NCI-H748 treated with DMSO at 0.1 percent for 48 hours (cell line): ENCODE measurements at regions not wholly inside any gene's neighbourhood (a gene's known extent, or its start where the extent isn't known, plus 50 kb on each side); places are given as distances from the start of the nearest gene placed in this dataset.

Experiments used
- DNase-seq: peaks from one replicate; lab custom pipeline; 2025; lab: John Stamatoyannopoulos, UW

DNA sequence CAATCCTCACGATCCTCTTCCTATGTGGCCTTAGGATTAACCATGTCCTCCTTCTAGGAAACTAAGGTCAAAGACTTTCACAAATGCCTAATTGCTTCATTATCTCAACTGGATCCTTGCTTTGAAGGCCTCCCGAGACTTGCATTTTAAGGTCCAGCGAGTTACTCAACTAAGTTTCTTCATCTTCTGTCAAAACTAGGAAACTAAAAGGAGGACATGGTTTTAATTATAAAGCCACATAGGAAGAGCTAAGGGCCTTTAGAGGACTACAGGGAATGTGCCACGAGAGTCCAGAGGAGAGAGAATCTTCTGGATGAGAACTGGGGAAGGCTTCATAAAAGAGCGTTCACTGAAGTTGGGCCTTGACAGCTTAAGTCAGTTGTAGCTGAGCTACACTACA is 87.8 kb upstream of the LPP start:
- DNase-seq, result no peak

- DNase-seq, result no peak
Measured at GRCh38 chr3:188067932-188068331, 86.0 kb upstream of the LPP start.

DNA sequence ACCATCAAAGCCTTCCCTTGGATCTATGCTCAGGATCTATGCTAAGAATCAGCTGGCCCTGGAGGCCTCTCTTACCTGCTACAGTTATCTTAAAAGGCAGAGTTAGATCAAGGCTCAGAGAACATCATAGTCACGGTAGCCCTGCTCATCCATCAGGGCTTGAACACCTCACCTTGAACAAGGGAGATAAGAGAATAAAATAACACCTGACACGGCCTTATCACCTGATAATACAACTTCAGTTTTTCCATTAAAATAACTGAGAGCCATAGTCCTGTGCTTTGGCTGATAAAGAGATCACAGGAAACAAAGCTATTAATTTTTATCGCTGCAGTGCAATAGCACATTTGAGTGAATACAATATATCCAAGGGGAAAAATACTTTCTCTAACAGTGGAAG is 85.6 kb upstream of the LPP start:
- no peak for DNase-seq

DNA sequence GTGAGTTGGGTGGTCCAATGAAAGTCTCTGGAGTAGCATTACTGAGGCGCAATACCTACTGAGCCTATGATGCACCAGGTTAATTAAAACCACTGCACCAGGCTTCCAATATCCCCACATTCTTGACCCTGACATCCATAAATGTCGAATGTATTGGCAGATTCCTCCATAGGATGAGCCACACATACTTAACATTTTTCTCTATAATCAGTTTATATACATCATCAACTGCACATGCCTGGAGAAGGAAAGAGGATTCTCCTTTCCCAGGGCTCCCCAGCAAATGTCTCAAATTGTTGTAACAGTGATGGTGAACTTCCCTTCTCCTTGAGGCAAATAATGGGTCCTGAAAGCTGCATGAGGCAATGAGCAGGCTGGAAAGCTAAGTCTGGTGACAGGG is 82.3 kb upstream of the LPP start:
- DNase-seq, result no peak

- DNase-seq, result no peak
Measured at GRCh38 chr3:188076176-188076575, 77.8 kb upstream of the LPP start.

DNA sequence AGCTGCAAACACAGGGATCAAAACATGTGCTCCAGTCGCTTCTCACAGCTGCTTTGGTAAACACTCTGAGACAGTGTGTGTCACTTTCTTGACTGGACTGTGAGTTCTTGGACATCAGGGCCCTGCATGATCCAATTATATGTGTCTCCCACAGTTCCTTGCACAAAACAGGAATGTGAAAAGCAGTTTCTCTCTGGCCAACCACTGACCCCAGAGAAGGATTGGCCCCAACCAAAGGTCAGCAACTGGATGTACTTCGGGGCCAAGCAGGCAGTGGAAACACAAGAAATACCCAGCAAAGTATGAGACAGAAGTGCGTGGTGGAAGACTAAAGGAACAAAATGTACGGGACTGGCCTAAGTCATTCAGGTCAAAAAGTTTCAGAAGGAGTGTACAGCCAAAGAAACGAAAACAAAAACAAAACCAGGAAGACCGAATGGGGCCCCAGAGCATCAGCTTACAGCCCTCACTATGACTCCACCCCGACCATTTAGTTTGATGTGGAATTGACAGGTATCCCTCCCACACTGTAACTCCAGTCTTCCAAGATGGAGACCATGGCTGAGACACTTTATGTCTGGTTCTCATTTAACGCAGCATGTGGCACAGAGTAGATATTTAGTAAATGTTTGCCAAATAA is 76.7 kb upstream of the LPP start:
- no peak for DNase-seq

GRCh38 chr3:188080091-188080490 is 73.9 kb upstream of the LPP start:
- no peak for DNase-seq

DNA sequence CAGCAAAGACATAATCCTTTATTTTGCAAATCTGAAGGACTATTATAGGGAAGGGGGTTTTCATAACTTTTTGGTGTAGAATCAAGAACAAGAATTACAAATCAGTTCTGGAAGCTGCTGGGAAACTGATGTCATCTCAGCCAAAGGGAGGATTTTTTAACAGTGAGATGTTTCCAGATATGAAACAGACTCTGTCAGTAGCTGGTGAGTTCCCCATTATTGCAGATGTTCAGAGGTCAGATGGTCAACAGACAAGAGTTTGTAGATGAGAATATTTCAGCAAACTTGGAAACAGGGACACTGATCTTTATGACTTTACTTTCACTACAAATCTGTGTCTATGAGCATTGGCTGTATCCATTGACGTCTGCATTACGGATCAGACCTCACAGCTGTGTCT is 71.9 kb upstream of the LPP start:
- no peak for DNase-seq

- DNase-seq, result no peak
Measured at GRCh38 chr3:188082450-188082849, 71.5 kb upstream of the LPP start.

DNA sequence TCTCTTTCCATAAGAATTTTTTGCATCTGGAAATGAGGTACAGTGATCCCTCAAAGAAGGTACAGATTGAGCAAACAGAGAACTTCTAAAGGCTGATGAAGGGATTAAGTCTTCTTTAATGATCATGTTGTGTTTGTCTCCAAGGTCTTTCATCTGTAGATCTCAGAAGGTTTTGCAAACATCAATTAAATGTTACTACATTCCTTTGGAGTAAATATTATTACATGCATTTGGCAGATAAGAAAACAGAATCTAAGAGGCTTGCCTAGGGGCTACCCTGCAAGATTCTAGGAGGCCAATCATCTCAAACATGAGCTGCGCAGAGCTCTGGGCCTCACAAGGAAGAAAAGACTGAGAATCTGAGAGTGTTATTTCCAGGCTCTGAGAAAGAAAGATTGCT is 70.9 kb upstream of the LPP start:
- DNase-seq, result no peak

DNA sequence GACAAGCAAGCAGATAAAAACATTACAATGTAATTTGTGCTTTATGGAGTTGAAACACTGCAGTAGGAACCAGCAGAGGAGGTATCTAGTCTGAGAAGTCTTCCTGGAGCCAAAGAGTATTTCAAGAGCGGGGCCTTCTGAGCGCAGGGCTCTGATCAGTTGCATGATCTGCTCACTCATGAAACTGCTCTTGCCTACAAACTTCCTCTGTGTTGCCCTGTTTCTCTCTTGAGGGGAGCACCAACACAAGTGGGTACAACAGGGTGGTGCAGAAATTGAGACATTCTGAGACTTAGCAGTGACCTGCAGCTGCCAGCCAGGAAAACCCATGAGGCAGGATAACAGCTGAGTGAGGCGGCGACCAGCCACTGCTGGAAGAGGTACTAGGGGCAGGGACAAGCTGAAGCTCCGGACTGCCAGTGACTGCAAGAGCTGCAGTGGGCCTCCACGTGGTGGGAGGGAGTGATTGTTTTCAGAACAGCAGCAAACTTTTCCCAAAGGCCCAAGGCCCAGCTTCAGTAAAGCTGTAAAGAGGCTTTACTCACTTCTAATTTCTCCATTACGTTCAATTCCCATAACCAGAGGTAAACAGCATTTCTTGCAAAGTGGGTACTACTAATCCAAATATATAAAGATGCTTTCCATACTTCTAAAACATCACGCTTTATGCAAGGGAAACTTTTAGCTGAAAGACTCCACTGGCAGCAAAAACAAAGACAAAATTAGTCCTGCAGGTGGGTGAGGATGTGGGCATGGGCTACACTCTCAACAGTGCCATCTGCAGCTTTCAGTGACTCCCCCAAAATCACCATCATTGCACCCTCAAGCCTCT is 69.0 kb upstream of the LPP start:
- DNase-seq, result no peak

DNA sequence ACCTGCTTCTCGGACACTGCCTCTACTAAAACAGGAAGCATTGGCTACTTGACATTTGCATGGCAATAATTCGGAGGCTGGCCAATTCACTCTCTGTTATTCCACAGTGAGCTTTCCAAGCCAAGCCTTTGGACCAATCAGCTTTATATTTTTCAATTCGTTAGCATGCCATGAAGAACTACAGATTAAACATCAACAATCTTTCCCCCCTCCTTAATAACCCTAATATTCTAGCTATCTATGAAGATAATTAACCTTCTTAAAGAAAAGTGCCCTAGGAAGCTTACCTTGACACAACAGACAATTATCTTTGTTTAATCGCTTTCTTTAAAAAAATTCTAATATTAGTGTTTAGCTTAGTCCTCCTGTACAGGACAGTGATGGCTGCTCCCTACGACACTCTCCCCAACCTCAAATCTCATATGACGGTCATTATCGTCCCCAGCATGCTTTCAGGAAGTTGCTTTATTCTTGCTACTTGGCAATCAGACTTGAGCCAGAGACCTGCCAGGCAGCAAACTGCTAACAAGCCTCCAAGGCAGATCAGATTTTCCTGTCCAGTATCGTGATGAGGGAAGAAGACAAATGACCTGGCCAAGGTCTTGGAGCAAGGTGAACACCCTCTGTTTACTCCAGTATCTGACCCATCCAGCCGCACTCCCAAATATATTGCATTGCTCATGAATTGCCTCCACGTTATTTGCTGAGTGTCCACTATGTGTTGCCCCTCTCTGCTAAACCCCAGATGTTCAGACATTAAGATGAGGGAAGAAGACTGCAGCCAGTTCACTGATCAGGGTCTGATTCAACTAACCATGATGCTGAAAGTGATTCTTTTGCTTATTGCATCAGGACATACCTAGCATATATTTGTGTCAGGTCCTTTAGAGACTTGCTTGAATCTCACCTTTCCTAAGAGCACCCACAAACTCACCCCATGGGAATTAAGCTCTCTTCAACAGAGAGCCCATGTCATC is 68.1 kb upstream of the LPP start:
- DNase-seq, result no peak

DNA sequence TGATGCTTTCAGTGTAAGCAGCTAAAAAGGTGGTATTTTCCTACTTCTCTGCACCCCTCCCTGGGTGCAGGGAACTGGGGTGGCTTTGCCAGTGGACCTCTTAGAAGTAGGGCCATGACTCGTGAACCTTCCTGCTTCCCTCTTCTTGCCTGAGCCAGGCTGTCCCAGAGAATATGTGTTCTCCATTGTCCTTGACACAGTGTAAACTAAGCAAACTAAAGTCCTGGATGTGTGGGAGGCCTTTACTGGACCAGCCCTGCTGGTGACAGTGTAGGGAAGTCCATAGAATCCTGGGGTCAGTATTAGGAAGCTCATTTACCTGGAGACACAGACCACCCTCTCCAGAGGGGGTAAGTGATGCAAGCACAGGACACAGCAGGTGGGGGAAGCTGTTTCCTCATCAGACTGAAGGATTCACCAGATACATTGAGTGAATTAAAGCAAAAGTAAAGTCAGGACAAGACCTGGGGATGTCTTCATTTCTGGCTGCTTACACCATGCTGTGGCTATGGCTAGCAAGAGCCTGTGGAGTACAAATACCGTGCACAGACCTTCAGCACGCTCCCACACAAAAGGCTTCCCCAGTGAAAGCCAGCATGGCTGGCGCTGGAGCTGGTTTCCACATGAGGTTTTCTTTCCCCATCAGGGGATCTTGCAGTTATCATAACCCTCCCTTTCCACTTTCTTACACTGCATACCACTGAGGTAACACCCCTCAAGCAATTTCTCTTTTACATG is 64.8 kb upstream of the LPP start:
- DNase-seq, result no peak

DNA sequence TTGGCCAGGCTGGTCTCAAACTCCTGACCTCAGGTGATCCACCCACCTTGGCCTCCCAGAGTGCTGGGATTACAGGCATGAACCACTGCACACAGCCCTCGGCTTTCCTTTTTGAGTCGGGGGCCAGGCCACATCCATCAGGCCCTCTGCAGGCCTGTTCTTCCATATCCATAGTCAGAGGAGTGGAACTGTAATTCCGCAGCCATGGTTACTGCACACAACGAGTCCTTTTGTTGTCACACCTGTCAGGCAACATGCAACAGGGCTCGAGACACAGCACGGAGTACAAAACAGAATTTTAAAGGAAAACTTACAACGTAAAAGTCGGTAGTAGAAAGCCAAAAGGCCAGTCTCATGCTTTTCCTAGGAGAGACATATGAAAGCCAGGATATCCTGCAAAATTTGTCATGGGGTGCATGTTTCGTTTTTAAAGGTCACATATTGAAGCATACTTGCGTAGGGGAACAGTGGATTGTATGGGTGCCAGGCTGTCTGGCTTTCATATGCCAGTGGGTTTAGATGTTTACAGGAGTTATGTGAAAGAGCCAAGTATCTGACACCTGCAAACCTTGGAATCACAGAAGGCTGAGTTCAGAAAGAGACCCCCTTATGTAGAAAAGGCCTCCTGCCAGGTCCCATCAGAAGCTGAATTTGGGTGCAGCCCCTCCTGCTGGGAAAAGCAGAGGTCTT is 63.2 kb upstream of the LPP start:
- peak; percentile 22 for DNase-seq

DNA sequence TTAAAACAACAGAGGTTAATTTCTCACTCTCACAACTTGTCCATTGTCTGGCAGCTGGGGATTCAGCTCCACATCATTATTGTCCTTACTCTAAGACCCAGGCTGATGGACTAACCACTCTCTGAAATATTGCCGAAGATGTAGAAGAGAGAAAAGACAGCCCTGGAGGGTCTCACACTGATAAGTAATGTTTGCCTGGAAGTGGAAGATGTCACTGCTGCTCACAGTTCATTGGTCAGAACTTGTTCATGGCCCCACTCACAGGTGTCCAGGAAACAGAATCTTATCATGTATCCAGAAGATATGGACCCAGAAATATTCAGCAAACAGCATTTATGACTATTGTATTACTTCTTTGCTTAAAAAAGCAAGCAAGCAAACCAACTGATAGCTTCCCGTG is 62.2 kb upstream of the LPP start:
- no peak for DNase-seq

DNA sequence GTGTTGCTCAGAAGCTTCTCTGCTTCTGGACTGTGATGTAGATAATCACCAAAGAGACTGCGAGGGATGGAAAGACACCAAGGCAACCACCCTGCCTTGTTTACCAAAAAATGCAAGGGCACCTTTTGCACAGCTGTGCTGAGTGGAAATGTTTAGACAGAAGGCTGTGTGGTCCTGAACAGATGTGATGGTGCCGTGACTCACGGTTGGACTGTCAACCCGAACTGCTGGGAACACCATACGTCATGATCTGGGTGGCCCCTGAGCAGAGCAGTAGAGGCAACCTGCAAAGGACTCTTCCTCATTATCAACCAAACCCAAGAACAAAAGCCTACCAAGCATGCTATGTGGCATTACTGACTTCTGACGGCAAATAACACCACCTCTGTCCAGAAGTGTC is 61.3 kb upstream of the LPP start:
- no peak for DNase-seq

DNA sequence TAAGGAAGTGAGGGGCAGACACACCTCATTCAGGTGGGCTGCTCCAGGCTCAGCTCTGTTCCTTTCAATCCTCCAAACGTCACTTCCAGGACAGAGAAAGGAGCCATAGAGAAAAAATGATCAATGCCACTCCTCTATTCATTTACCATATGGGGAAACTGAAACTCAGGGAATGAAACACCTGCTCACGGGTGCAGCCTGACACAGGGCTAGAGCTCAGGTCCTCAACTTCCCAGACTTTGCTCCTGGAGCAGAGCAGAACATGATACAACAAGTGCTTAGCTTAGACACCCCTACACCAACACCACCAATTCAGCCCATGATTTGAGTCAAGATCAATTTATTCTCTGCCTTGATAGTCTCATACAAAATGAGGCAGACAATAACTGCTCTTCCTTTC is 58.5 kb upstream of the LPP start:
- no peak for DNase-seq

- no peak for DNase-seq
Measured at GRCh38 chr3:188097791-188098190, 56.2 kb upstream of the LPP start.

DNA sequence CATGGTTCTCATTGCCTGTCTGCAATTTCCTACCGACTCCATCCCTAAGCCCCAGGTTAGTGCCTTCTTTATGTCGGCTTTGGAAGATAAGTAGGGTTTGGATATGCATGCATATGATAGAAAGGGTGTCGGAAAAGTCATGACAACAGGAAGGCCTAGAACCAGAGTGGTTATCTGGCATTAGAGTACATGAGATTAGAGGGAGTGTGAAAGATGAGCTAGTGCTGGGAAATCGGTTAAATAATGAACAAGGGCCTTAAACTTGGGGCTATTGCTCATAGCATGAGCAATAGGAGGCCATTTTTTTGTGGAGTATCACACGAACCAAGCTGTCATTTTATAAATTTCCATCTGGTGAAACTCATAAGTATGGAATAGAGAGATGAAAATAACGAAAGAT is 54.0 kb upstream of the LPP start:
- DNase-seq, result no peak

- no peak for DNase-seq
Measured at GRCh38 chr3:188102861-188103547, 51.0 kb upstream of the LPP start.

GRCh38 chr3:188104050-188104449 is 49.9 kb upstream of the LPP start:
- DNase-seq, result no peak
